Loucy (cell line): ENCODE measurements at regions not wholly inside any gene's neighbourhood (a gene's known extent, or its start where the extent isn't known, plus 50 kb on each side); places are given as distances from the start of the nearest gene placed in this dataset.

ENCODE experiments used
- H2AFZ ChIP-seq: fragments of 200-600 bp; sonication (generic); 2 replicates; pipeline ENCODE4 v1.6.0; 2016; ENCODE audit warnings: antibody characterized with exemption, mild to moderate bottlenecking, low read length, moderate library complexity
- H3F3A ChIP-seq: fragments of 200-600 bp; 2 replicates; pipeline ENCODE4 v1.6.0; 2016; ENCODE audit warnings: antibody characterized with exemption, low read depth, mild to moderate bottlenecking
- H3K27me3 ChIP-seq: fragments of 200-600 bp; sonication (generic); 2 replicates; pipeline ENCODE4 v1.6.1; 2014; ENCODE audit warnings: low read length, mild to moderate bottlenecking; ENCODE audit not compliant: insufficient read depth, poor library complexity, severe bottlenecking
- H3K36me3 ChIP-seq: fragments of 200-600 bp; sonication (generic); 2 replicates; pipeline ENCODE4 v1.6.1; 2016; ENCODE audit warnings: low read length; ENCODE audit not compliant: insufficient read depth
- H3K4me1 ChIP-seq: fragments of 200-600 bp; sonication (generic); 2 replicates; pipeline ENCODE4 v1.5.1; 2014; ENCODE audit warnings: low read length, mild to moderate bottlenecking; ENCODE audit not compliant: insufficient read depth, poor library complexity, severe bottlenecking
- H3K4me2 ChIP-seq: fragments of 200-600 bp; sonication (generic); 2 replicates; pipeline ENCODE4 v1.6.0; 2014; ENCODE audit warnings: antibody characterized with exemption, low read length, low read depth, mild to moderate bottlenecking; ENCODE audit not compliant: poor library complexity, severe bottlenecking
- H3K4me3 ChIP-seq: fragments of 200-600 bp; sonication (generic); 2 replicates; pipeline ENCODE4 v1.5.1; 2014; ENCODE audit warnings: low read length, mild to moderate bottlenecking, mixed read lengths; ENCODE audit not compliant: poor library complexity, severe bottlenecking
- H3K79me2 ChIP-seq: fragments of 200-600 bp; sonication (generic); 2 replicates; pipeline ENCODE4 v1.6.1; 2014; ENCODE audit warnings: low read length; ENCODE audit not compliant: insufficient read depth
- H3K9ac ChIP-seq: fragments of 200-600 bp; sonication (generic); 2 replicates; pipeline ENCODE4 v1.6.0; 2014; ENCODE audit warnings: mild to moderate bottlenecking, low read depth, low read length, moderate library complexity; ENCODE audit not compliant: poor library complexity, severe bottlenecking
- H3K9me2 ChIP-seq: fragments of 200-600 bp; sonication (generic); replicated peaks from 2 replicates; pipeline ENCODE4 v1.6.1; 2016; ENCODE audit warnings: low read depth, low read length, mixed read lengths
- H3K9me3 ChIP-seq: fragments of 200-600 bp; sonication (generic); 2 replicates; pipeline ENCODE4 v1.6.1; 2014; ENCODE audit warnings: mild to moderate bottlenecking, antibody characterized with exemption, low read length, low read depth; ENCODE audit not compliant: insufficient read depth
- H4K20me1 ChIP-seq: fragments of 200-600 bp; sonication (generic); 2 replicates; pipeline ENCODE4 v1.6.0; 2014; ENCODE audit warnings: antibody characterized with exemption, low read length, mild to moderate bottlenecking; ENCODE audit not compliant: insufficient read depth, poor library complexity, severe bottlenecking
- CTCF ChIP-seq: fragments of 200-600 bp; sonication (generic); conservative IDR thresholded peaks from 2 replicates; pipeline ENCODE4 v1.5.1; 2014; ENCODE audit warnings: mild to moderate bottlenecking, antibody characterized with exemption, low read length
- EZH2phosphoT487 ChIP-seq: fragments of 200-600 bp; IDR thresholded peaks from 2 replicates; pipeline ENCODE4 v1.6.1; 2018; ENCODE audit warnings: antibody characterized with exemption, mild to moderate bottlenecking, moderate library complexity, borderline replicate concordance

DNA sequence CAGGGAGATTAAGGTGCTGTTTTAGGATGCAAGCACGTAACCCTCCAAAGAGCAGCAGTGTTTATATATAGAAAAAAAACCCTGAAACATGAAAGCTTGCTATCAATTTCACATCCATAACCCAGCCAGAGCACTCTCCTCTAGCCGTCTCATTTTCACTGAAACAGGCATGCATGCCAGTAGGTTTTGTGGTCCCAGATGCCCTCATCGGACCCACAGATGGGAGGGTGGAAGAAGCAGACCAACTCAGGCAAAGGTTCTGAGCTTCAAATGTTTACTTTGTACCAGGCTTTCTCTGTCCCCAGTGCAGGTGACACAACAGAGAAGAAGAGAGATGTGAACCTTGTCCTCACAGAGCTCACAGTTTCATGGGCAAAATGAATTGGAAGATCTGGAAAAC, 127.4 kb upstream of the ATP10B start:
- Histone ChIP-seq H3K9ac (no peak overlapping the region), H2AFZ (no peak overlapping the region), H3F3A (no peaks in the 10 kb centered on the region), H3K27me3 (no peaks in the 10 kb centered on the region), H3K9me3 (no peaks in the 10 kb centered on the region), H3K9me2 (no peaks in the 10 kb centered on the region), H3K4me2 (no peak overlapping the region), H3K4me3 (no peak overlapping the region), H3K4me1 (no peaks in the 10 kb centered on the region), H4K20me1 (no peaks in the 10 kb centered on the region), H3K36me3 (no peaks in the 10 kb centered on the region), H3K79me2 (no peaks in the 10 kb centered on the region)
- no peak for TF ChIP-seq EZH2phosphoT487
- no peak for TF ChIP-seq CTCF

DNA sequence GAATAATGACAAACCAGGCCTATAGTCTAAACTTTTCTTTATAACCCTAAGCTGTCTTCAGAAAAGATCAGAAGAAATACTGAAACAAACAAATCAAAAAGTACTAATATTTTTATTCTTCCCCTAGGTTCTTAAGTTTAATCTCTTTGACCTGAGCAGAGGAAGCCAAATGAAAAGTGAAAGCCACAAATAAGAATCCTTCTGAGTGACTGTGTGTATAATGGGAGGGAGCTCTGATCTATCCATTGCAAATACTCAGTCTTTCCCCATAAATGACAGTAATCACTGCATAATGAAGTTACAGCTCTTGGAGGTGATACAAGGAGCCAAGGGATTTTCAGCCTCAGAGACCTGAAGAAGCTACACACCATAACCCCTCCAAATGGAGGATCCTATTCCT, 126.9 kb upstream of the ATP10B start:
- H3K4me2 ChIP-seq = no peak overlapping the region
- no peaks in the 10 kb centered on the region for H3K27me3 ChIP-seq
- H2AFZ ChIP-seq = no peak overlapping the region
- no peaks in the 10 kb centered on the region for H3K9me3 ChIP-seq
- H3F3A ChIP-seq = no peaks in the 10 kb centered on the region
- H4K20me1 ChIP-seq = no peaks in the 10 kb centered on the region
- no peaks in the 10 kb centered on the region for H3K36me3 ChIP-seq
- H3K79me2 ChIP-seq = no peaks in the 10 kb centered on the region
- no peak overlapping the region for H3K4me3 ChIP-seq
- TF ChIP-seq EZH2phosphoT487 = no peak
- TF ChIP-seq CTCF = no peak
- H3K9me2 ChIP-seq = no peaks in the 10 kb centered on the region
- H3K9ac ChIP-seq = no peak overlapping the region
- no peaks in the 10 kb centered on the region for H3K4me1 ChIP-seq

DNA sequence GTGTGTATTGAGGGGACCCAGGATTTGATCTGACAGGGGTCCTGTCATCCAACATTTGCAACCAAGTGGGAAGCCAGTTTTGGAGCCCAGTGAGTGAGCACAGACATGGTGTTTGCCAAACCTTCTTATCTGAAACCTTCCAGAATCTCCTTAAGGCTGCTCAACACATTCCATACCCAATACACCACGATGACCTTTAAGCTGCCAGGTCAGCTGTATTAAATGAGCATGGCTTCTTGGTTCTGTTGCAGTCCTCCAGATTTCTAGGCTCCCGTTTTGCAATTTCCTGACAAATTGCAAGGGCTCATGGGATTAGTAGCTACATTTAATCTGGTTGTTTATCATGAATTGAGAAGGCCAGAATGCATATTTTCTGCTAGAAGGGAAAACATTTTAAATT, 124.2 kb upstream of the ATP10B start:
- no peaks in the 10 kb centered on the region for H3K9me2 ChIP-seq

More for the DNA sequence above, 124.2 kb upstream of the ATP10B start:
- no peaks in the 10 kb centered on the region for H3K9me3 ChIP-seq
- no peaks in the 10 kb centered on the region for H3K4me1 ChIP-seq
- H3F3A ChIP-seq = no peaks in the 10 kb centered on the region
- H3K4me2 ChIP-seq = no peak overlapping the region
- H2AFZ ChIP-seq = no peak overlapping the region
- no peak overlapping the region for H3K4me3 ChIP-seq
- no peaks in the 10 kb centered on the region for H3K79me2 ChIP-seq
- H3K9ac ChIP-seq = no peak overlapping the region
- H3K27me3 ChIP-seq = no peaks in the 10 kb centered on the region
- no peaks in the 10 kb centered on the region for H4K20me1 ChIP-seq
- no peaks in the 10 kb centered on the region for H3K36me3 ChIP-seq
- TF ChIP-seq CTCF (no peak), EZH2phosphoT487 (no peak)
